ENCODE measurements at regions not wholly inside any gene's neighbourhood (a gene's known extent, or its start where the extent isn't known, plus 50 kb on each side); places are given as distances from the start of the nearest gene placed in this dataset.

DNA sequence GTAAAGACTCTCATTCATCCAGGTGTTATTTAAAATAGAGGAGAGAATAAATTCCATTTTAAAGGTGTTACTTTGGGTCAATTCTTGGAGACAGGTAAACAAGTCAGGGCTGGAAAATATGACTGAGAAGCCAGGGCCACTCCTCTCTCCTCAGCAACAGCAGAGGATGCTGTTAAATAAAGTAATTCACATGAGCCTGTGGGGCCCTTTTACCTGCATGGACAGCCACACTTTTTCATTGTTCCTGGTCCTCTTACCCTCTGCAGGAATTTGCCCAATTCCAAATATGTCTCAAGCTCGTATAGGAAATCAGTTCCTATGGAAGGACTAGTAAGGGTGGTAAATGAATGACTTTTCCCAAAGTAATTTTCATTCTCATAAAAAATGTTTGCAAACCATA, 420.1 kb upstream of the KLF6 start:
- no peak for DNase-seq
- Mint-ChIP-seq H3K27me3 (ENCODE audit: insufficient read depth) (peaks cover 5% of the 10 kb centered on the region), H3K9me3 (no peaks in the 10 kb centered on the region), H3K4me1 (ENCODE audit: low read depth) (peaks cover 21% of the 10 kb centered on the region; the same call in 1 of the 2 replicates), H3K27ac (no peak overlapping the region), H3K4me3 (no peak overlapping the region), H3K36me3 (ENCODE audit: low read depth) (no peaks in the 10 kb centered on the region)
- TF ChIP-seq, protein P1, sequence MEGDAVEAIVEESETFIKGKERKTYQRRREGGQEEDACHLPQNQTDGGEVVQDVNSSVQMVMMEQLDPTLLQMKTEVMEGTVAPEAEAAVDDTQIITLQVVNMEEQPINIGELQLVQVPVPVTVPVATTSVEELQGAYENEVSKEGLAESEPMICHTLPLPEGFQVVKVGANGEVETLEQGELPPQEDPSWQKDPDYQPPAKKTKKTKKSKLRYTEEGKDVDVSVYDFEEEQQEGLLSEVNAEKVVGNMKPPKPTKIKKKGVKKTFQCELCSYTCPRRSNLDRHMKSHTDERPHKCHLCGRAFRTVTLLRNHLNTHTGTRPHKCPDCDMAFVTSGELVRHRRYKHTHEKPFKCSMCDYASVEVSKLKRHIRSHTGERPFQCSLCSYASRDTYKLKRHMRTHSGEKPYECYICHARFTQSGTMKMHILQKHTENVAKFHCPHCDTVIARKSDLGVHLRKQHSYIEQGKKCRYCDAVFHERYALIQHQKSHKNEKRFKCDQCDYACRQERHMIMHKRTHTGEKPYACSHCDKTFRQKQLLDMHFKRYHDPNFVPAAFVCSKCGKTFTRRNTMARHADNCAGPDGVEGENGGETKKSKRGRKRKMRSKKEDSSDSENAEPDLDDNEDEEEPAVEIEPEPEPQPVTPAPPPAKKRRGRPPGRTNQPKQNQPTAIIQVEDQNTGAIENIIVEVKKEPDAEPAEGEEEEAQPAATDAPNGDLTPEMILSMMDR (IDR thresholded peaks at IDR 0.05), result no peak

DNA sequence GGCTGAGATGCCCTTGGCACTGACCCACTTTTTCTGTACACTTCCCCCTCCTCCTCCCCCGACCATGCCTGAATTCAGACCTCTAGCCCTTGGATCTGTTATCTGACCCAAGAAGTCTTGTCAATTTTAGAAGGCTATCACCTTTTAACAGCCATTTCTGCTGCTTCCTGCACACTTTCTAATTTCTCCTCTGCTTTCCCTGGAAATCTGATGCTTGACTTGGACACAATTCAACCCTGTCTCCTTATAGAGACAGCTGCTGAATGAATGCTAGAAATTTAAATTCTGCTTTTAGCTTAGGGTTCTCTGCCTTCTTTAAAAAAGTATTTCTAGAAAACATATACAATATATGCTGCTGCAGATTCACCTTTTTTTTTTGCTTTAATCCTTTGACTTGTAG, 417.9 kb upstream of the KLF6 start:
- no peak for DNase-seq
- peaks cover 2% of the 10 kb centered on the region for H3K27me3 Mint-ChIP-seq (ENCODE audit: insufficient read depth)
- no peaks in the 10 kb centered on the region for H3K36me3 Mint-ChIP-seq (ENCODE audit: low read depth)
- no peak overlapping the region for H3K27ac Mint-ChIP-seq
- H3K4me3 Mint-ChIP-seq, result no peak overlapping the region
- H3K9me3 Mint-ChIP-seq, result no peaks in the 10 kb centered on the region
- TF ChIP-seq, protein P1 (IDR thresholded peaks at IDR 0.05), result no peak
- peaks cover 21% of the 10 kb centered on the region; the same call in 1 of the 2 replicates for H3K4me1 Mint-ChIP-seq (ENCODE audit: low read depth)

DNA sequence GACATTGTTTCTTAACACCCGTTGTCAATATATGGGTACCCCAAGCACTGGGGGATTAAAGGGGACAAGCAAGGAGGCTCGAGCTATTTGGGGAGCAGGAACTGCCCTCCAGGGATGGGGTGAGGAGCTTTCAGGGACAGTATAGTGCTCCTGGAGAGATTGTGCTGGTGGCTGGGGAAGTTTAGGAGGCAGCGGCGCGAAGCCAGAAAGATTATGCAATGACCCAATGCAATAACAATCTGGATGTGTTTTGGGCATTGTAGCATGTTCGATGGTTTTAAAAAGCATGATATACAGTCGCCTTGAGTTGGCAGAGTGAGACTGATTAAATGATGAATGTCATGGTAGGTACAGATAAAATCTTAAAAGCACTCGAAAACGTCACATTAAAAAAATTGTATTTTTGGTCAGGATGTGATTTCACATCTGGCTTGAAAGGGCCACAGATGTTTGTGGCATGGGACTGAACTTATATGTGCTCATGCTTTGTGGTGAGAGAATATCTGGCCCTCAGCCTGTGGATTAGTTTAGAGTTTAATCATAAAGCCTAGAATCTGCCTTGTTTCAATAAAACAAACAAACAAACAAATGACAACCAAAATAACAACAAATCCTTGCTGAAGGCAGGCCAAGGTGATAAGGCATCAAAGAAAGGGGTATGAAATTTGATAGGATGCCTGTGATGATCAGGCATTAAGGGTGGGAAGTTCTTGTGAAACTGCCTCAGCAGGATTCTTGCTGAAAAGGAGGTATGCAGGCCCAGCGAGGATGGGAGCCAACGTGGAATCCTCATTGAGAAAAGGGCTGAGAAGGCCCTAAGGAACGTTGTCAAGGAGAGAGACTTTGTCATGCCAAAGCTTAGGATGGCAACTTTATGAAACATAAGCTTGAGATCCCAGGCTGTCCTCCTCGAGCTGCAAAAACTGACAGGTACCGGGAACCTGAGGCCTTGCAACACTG, 417.1 kb upstream of the KLF6 start:
- H3K9me3 Mint-ChIP-seq, result no peaks in the 10 kb centered on the region
- DNase-seq, result no peak
- peaks cover 2% of the 10 kb centered on the region for H3K27me3 Mint-ChIP-seq (ENCODE audit: insufficient read depth)
- TF ChIP-seq, protein P1 (IDR thresholded peaks at IDR 0.05), result no peak
- no peak overlapping the region for H3K27ac Mint-ChIP-seq
- no peak overlapping the region for H3K4me3 Mint-ChIP-seq
- H3K36me3 Mint-ChIP-seq (ENCODE audit: low read depth), result no peaks in the 10 kb centered on the region
- peaks cover 27% of the 10 kb centered on the region for H3K4me1 Mint-ChIP-seq (ENCODE audit: low read depth)

DNA sequence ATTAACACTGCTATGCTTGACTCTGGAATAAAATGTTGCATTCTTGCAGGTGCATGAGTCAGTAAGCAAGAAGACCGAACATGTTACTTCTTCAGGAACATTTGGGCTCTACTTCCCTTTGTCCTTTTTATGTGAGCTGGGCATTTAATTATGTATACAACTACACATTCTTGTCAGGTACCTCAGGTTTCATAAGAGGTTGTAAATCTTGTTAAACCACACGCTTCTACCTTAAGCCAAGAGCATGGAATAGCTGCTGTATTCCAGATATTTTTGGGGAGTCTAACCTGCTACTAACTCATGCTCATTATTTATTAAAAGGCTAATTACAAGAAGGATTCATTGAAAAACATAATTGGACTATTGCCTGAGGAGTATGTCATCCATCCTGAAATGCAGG, 414.2 kb upstream of the KLF6 start:
- no peak for DNase-seq
- no peaks in the 10 kb centered on the region; the same call in 1 of the 2 replicates for H3K27me3 Mint-ChIP-seq (ENCODE audit: insufficient read depth)
- peaks cover 49% of the 10 kb centered on the region for H3K4me1 Mint-ChIP-seq (ENCODE audit: low read depth)
- TF ChIP-seq, protein P1 (IDR thresholded peaks at IDR 0.05), result no peak
- H3K4me3 Mint-ChIP-seq, result no peak overlapping the region
- H3K36me3 Mint-ChIP-seq (ENCODE audit: low read depth), result no peaks in the 10 kb centered on the region
- H3K27ac Mint-ChIP-seq, result no peak overlapping the region
- H3K9me3 Mint-ChIP-seq, result no peaks in the 10 kb centered on the region

DNA sequence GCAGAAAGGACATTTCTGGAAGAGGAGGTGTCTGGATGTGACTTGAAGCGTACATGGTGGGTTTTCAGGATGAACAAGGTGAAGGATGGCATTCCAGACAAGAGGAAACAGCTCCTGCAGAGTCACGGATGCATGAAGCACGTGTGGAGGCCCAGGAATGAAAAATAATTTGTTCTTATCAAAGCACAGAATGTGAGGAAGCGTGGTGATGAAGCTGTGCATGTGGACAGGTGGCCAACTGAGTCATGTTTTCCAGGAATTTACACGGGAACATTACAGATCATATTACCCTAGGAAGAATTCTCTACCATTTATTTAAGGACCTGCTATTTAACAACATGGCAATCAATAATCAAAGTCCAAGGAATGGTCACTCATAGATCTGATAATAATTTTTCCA, 413.2 kb upstream of the KLF6 start:
- H3K4me1 Mint-ChIP-seq (ENCODE audit: low read depth), result peaks cover 50% of the 10 kb centered on the region
- no peak for DNase-seq
- no peaks in the 10 kb centered on the region for H3K9me3 Mint-ChIP-seq
- no peaks in the 10 kb centered on the region for H3K36me3 Mint-ChIP-seq (ENCODE audit: low read depth)
- H3K27me3 Mint-ChIP-seq (ENCODE audit: insufficient read depth), result no peaks in the 10 kb centered on the region; the same call in 1 of the 2 replicates
- TF ChIP-seq, protein P1 (IDR thresholded peaks at IDR 0.05), result no peak
- H3K4me3 Mint-ChIP-seq, result no peak overlapping the region
- no peak overlapping the region for H3K27ac Mint-ChIP-seq

Data from HFFc6 (cell line).